ENCODE measurements at regions not wholly inside any gene's neighbourhood (a gene's known extent, or its start where the extent isn't known, plus 50 kb on each side); places are given as distances from the start of the nearest gene placed in this dataset.

DNA sequence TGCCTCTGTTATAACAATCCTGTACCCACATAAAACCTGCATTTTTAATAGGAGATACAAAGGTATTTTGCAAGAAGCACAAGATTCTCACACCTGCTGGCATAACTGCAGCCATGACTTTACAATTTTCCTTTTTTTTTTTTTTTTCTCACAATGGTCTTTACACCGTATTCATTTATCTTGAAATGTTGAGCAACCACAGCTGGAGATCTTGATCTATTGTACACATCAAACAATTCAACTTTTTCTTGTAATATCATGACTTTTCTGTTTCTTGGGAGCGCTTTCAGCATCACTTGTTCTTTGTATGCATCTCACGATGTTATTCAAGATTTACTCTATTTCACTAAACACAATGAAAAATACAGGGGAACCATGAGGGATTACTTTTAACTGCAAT is 651.4 kb downstream of the KCNT2 start:
- TF ChIP-seq, protein P1, sequence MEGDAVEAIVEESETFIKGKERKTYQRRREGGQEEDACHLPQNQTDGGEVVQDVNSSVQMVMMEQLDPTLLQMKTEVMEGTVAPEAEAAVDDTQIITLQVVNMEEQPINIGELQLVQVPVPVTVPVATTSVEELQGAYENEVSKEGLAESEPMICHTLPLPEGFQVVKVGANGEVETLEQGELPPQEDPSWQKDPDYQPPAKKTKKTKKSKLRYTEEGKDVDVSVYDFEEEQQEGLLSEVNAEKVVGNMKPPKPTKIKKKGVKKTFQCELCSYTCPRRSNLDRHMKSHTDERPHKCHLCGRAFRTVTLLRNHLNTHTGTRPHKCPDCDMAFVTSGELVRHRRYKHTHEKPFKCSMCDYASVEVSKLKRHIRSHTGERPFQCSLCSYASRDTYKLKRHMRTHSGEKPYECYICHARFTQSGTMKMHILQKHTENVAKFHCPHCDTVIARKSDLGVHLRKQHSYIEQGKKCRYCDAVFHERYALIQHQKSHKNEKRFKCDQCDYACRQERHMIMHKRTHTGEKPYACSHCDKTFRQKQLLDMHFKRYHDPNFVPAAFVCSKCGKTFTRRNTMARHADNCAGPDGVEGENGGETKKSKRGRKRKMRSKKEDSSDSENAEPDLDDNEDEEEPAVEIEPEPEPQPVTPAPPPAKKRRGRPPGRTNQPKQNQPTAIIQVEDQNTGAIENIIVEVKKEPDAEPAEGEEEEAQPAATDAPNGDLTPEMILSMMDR (IDR thresholded peaks at IDR 0.05; ENCODE audit: control insufficient read depth, insufficient read depth, low read depth, low read length, missing control alignments), result no peak
- DNase-seq (ENCODE audit: low read depth), result no peak
- H3K4me3 ChIP-seq (ENCODE audit: control insufficient read depth, low read depth, low read length), result no peak overlapping the region

GRCh38 chr1:195954848-195955247 is 653.4 kb downstream of the KCNT2 start:
- TF ChIP-seq, protein P1 (IDR thresholded peaks at IDR 0.05; ENCODE audit: control insufficient read depth, insufficient read depth, low read depth, low read length, missing control alignments), result no peak
- H3K4me3 ChIP-seq (ENCODE audit: control insufficient read depth, low read depth, low read length), result no peak overlapping the region
- no peak for DNase-seq (ENCODE audit: low read depth)

- TF ChIP-seq, protein P1 (IDR thresholded peaks at IDR 0.05; ENCODE audit: control insufficient read depth, insufficient read depth, low read depth, low read length, missing control alignments), result no peak
- no peak overlapping the region for H3K4me3 ChIP-seq (ENCODE audit: control insufficient read depth, low read depth, low read length)
- no peak for DNase-seq (ENCODE audit: low read depth)
Observed at GRCh38 chr1:195951313-195951712, 656.9 kb downstream of the KCNT2 start.

DNA sequence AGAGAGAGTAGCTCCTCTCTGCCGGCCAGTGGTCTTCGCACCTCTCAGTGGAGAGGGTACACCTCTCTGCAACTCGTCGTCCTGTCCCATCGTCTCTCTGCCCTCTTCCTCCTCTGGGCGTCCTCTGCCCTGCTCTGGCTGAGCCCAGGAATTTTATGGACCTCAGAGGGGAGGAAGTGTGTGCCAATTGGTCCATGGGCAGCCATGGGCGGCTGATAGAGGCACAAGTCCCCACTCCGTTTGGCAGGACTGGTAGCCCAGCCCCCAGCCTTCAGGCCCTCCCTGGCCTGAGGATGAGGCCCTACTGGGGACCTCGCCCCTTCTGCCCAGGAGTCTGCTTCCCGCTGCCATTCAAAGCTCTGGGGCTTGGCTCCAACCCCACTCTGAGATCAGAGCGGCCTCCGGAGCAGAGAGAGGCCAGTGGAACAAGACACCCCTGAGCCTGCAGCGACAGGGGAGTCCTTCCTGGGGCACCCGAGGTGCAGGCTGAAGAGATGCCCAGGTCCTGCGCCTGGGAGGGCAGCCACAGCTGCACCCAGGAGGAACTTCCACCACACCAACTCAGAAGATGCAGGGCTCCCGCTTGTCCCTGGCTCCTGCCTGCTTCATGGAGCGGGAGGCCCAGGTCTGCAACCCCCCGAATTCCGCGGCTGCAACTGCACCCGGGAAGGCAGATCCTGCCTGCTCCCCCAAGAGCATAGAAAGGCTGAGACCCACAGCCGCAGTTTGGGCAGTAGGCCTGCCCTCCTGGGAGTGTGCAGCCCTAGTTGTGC is 659.9 kb downstream of the KCNT2 start:
- no peak overlapping the region for H3K4me3 ChIP-seq (ENCODE audit: control insufficient read depth, low read depth, low read length)
- TF ChIP-seq, protein P1 (IDR thresholded peaks at IDR 0.05; ENCODE audit: control insufficient read depth, insufficient read depth, low read depth, low read length, missing control alignments), result no peak
- no peak for DNase-seq (ENCODE audit: low read depth)

DNA sequence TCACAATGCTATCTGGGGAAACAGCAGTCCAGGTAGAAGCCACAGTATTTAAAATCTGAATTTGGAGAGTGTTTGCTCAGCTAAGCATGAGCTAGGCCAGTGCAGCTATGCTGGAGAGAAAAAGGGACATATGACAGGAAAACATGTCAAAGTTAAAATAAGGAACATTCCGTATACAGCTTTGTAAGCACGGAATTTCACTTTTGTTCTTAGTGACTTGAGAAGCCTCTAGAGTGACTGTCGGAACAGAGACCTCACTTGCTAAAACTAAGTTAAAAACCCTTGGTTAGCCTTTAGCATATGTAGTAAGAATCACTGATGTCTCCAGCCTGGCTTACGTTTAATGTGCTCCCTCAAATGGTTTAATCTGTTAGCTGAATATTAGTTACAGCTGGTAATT is 661.7 kb downstream of the KCNT2 start:
- DNase-seq (ENCODE audit: low read depth), result no peak
- TF ChIP-seq, protein P1 (IDR thresholded peaks at IDR 0.05; ENCODE audit: control insufficient read depth, insufficient read depth, low read depth, low read length, missing control alignments), result no peak
- no peak overlapping the region for H3K4me3 ChIP-seq (ENCODE audit: control insufficient read depth, low read depth, low read length)

DNA sequence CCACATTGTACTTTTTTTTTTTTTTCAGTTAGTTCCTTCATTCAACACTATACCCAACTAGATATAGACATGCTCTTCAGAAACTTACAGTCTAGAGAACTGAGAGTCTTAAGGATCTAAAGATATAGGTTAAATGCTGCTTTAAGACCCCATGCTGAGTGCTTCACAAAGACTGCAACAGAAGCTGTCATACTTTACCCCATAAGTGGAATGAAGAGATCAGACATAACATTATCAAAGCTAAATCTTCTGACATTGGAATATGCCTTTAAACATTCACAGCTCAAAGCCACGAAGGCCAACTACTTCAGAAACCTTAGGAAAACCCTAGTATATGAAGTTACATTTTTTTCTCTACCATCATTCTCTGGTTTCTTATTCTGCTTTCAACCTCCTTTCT is 666.4 kb downstream of the KCNT2 start:
- TF ChIP-seq, protein P1 (IDR thresholded peaks at IDR 0.05; ENCODE audit: control insufficient read depth, insufficient read depth, low read depth, low read length, missing control alignments), result no peak
- H3K4me3 ChIP-seq (ENCODE audit: control insufficient read depth, low read depth, low read length), result no peak overlapping the region

More for the DNA sequence above, 666.4 kb downstream of the KCNT2 start:
- no peak for DNase-seq (ENCODE audit: low read depth)

All from AG09309 (cell line).